Activated B cell treated with CpG ODN at 0.5 μM for 24 hours (primary cell): ENCODE measurements at regions not wholly inside any gene's neighbourhood (a gene's known extent, or its start where the extent isn't known, plus 50 kb on each side); places are given as distances from the start of the nearest gene placed in this dataset.

Source experiments
- ATAC-seq: fragments of 200-7000 bp; cut with Tn5 transposase; one replicate; pipeline ENCODE4 v1.10.0; 2021; ENCODE audit warnings: low read depth, mild to moderate bottlenecking, moderate library complexity
- CTCF ChIA-PET: fragments of 350-600 bp; sonication (Branson Sonifier 250); formaldehyde crosslinking; loops from one replicate; lab custom pipeline; 2021; ENCODE audit warnings: antibody characterized with exemption; lab: Charles Lee
- POLR2A ChIA-PET: fragments of 350-600 bp; sonication (Branson Sonifier 250); formaldehyde crosslinking; loops from one replicate; lab custom pipeline; 2021; ENCODE audit warnings: antibody characterized with exemption; lab: Charles Lee
- DNase-seq: peaks from one replicate; pipeline ENCODE4 v3.0.0; 2022
- H3K27ac Mint-ChIP-seq: one replicate; pipeline ENCODE4 v1.8.0; 2020; ENCODE audit warnings: mixed read lengths
- H3K27me3 Mint-ChIP-seq: one replicate; pipeline ENCODE4 v1.8.0; 2021; ENCODE audit warnings: mixed read lengths
- H3K36me3 Mint-ChIP-seq: one replicate; pipeline ENCODE4 v1.8.0; 2021; ENCODE audit warnings: low read depth, mixed read lengths
- H3K4me1 Mint-ChIP-seq: one replicate; pipeline ENCODE4 v1.8.0; 2021; ENCODE audit warnings: mixed read lengths
- H3K4me3 Mint-ChIP-seq: one replicate; pipeline ENCODE4 v1.8.0; 2020; ENCODE audit warnings: mild to moderate bottlenecking, mixed read lengths
- H3K9me3 Mint-ChIP-seq: one replicate; pipeline ENCODE4 v1.8.0; 2020; ENCODE audit warnings: mixed read lengths
- intact Hi-C: fragments of 100-400 bp; cut with micrococcal nuclease; formaldehyde crosslinking; loops from one replicate; pipeline ENCODE4 v1.15.1; 2024
- TF ChIP-seq, protein P1 (sequence below): fragments of 200-600 bp; IDR thresholded peaks from one replicate; pipeline ENCODE4 v1.8.0; 2022; ENCODE audit warnings: antibody characterized with exemption, mild to moderate bottlenecking

DNA sequence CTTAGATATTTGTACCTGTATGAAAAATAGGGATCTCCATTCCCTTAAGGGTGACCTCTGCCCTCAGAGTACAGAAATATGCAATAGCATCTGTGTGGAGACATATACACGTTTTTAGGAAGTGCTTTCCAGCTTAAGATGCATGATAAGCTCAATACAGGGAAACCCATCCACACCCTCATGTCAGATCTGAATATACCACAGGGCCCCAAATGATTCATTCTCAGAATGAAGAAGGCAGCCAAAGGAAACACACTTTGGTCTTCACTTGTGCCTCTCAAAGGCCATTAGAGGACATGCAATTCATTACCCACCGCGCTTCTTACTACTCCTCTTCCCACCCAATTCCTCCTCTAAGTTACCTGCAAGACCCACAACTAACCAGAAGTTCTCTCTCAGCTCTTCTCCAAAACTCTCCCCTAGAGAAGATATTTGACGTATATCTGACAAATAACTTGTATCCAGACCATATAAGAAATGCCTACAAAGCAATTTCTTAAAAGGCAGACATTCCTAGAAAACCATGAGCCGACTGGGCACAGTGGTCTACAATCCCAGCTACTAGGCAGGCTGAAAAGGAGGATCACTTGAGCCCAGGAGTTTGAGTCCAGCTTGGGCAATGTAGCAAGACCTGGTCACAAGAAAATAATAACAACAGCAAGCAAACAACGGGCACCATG, 103.0 kb downstream of the OAT start:
- H3K4me1 Mint-ChIP-seq: no peaks in the 10 kb centered on the region
- CTCF ChIA-PET: no interaction called here
- POLR2A ChIA-PET: no interaction called here
- DNase-seq (no peak), ATAC-seq (no peak)
- intact Hi-C loops: no loop called here
- TF ChIP-seq, protein P1, sequence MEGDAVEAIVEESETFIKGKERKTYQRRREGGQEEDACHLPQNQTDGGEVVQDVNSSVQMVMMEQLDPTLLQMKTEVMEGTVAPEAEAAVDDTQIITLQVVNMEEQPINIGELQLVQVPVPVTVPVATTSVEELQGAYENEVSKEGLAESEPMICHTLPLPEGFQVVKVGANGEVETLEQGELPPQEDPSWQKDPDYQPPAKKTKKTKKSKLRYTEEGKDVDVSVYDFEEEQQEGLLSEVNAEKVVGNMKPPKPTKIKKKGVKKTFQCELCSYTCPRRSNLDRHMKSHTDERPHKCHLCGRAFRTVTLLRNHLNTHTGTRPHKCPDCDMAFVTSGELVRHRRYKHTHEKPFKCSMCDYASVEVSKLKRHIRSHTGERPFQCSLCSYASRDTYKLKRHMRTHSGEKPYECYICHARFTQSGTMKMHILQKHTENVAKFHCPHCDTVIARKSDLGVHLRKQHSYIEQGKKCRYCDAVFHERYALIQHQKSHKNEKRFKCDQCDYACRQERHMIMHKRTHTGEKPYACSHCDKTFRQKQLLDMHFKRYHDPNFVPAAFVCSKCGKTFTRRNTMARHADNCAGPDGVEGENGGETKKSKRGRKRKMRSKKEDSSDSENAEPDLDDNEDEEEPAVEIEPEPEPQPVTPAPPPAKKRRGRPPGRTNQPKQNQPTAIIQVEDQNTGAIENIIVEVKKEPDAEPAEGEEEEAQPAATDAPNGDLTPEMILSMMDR: no peak
- H3K27me3 Mint-ChIP-seq: no peaks in the 10 kb centered on the region
- H3K27ac Mint-ChIP-seq: no peak overlapping the region
- H3K9me3 Mint-ChIP-seq: peaks cover 2% of the 10 kb centered on the region
- H3K4me3 Mint-ChIP-seq: no peak overlapping the region
- no peaks in the 10 kb centered on the region for H3K36me3 Mint-ChIP-seq

DNA sequence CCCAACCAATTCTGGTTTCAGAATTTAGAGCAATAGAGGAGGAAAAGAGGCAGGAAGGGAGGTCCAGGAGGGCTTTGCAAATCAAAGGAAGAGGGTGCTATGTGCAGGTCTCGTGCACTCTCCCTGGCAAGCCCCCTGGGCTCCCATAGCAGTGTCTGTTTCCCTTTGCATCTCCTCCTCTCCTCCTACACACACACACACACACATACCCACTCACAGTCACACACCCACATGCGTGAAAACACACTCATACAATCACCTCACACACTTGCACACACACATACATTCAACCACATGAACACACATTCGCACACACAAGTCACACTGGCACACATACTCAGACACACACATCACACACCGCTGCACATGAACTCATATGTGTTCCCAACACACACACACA, 105.3 kb downstream of the OAT start:
- H3K4me1 Mint-ChIP-seq: no peaks in the 10 kb centered on the region
- H3K9me3 Mint-ChIP-seq: no peaks in the 10 kb centered on the region
- no peak for DNase-seq
- ChIA-PET POLR2A (no interaction called here), CTCF (no interaction called here)
- peaks cover 5% of the 10 kb centered on the region for H3K27me3 Mint-ChIP-seq
- TF ChIP-seq, protein P1: no peak
- ATAC-seq: no peak
- intact Hi-C loops: no loop called here
- H3K4me3 Mint-ChIP-seq: no peak overlapping the region
- no peaks in the 10 kb centered on the region for H3K36me3 Mint-ChIP-seq
- H3K27ac Mint-ChIP-seq: no peak overlapping the region

DNA sequence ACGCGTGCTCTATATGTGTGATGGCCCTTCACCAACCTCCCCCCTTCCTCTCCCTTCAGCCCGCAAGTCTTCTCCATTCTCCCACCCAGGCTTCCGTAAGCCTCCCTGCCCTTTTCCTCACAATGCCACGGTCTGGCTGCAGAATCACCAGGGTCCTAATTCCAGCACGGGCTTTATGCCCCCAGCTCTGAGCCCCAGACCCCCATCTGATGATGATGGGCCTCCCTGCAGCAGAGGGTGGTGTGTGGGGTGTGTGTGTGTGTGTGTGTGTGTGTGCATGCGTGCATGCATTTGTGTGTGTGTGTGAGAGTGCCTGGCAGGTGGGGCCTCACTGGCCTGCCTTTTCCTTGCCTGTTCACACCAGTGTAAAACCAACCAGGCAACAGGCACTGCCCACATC, 109.9 kb downstream of the OAT start:
- ATAC-seq (no peak), DNase-seq (no peak)
- H3K27ac Mint-ChIP-seq: no peak overlapping the region
- peaks cover 5% of the 10 kb centered on the region for H3K27me3 Mint-ChIP-seq
- H3K4me3 Mint-ChIP-seq: no peak overlapping the region
- TF ChIP-seq, protein P1: no peak
- intact Hi-C loops: no loop called here
- CTCF ChIA-PET: interaction anchor here (1.4 kb wide), 1 partner anchor 80 kb away, joined by 3 read pairs; no protein-coding TSS in a partner anchor
- POLR2A ChIA-PET: no interaction called here
- no peaks in the 10 kb centered on the region for H3K36me3 Mint-ChIP-seq
- no peaks in the 10 kb centered on the region for H3K4me1 Mint-ChIP-seq
- no peaks in the 10 kb centered on the region for H3K9me3 Mint-ChIP-seq

DNA sequence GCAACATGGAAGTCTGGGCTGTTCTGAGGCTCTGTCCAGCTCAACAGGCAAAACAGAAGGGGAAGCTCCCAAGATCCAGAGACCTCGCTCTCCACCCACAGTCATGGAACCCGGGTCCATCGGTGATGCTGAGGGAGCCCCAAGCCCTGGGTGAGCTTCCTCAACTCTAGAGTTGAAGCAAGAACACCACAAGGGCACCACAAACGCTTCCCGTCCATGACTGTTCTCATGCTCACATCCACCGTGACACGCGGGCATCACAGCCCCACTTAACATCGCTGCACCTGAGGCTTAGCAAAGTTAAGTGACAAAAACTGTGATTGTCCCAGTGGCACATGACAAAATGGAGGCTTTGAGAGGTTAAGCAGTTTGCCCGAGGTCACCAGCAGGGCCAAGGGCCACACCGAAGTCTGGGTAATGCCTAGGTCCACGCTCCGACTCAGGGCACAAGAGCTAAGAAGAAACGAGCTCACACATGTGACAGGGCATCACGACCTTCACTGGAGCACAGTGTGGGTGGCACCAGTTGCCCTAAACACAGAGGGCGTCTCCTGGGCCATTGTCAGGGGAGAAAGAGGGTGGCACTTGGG, 110.6 kb downstream of the OAT start:
- Mint-ChIP-seq H3K27me3 (peaks cover 5% of the 10 kb centered on the region), H3K9me3 (no peaks in the 10 kb centered on the region), H3K27ac (no peak overlapping the region), H3K4me3 (no peak overlapping the region), H3K36me3 (no peaks in the 10 kb centered on the region), H3K4me1 (no peaks in the 10 kb centered on the region)
- DNase-seq: peak; percentile 1
- ATAC-seq: no peak
- TF ChIP-seq, protein P1: no peak
- intact Hi-C loops: no loop called here
- POLR2A ChIA-PET: no interaction called here
- CTCF ChIA-PET: interaction anchor here (1.4 kb wide), 1 partner anchor 81 kb away, joined by 3 read pairs; no protein-coding TSS in a partner anchor

DNA sequence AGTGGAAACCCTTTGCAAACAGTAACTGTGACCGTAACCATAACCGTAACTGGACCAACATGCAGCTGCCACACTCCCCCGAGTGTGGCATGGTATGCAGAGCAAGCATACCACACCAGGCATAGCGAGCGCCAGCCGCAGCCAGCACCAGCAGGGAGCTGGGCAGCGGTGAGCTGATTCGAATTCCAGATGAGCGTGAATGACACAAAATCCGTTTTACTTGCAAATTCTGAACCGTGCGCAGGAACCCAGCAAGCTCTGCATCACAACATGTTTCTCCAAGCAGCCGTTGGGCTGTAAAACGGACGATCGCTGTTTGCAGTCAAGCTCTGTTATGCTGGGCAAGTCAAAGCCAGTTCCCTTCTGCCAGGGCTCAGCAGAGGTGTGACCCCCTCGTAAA, 111.1 kb downstream of the OAT start:
- ATAC-seq (no peak), DNase-seq (peak; percentile 6)
- TF ChIP-seq, protein P1: no peak
- no peak overlapping the region for H3K4me3 Mint-ChIP-seq
- H3K9me3 Mint-ChIP-seq: no peaks in the 10 kb centered on the region
- no peaks in the 10 kb centered on the region for H3K4me1 Mint-ChIP-seq
- H3K27me3 Mint-ChIP-seq: peaks cover 5% of the 10 kb centered on the region
- intact Hi-C loops: no loop called here
- CTCF ChIA-PET: interaction anchor here (1.4 kb wide), 1 partner anchor 81 kb away, joined by 3 read pairs; no protein-coding TSS in a partner anchor
- H3K36me3 Mint-ChIP-seq: no peaks in the 10 kb centered on the region
- H3K27ac Mint-ChIP-seq: no peak overlapping the region
- POLR2A ChIA-PET: no interaction called here
